ENCODE measurements at regions not wholly inside any gene's neighbourhood (a gene's known extent, or its start where the extent isn't known, plus 50 kb on each side); places are given as distances from the start of the nearest gene placed in this dataset.

GRCh38 chr13:55000043-55000442, 1971.4 kb downstream of the OLFM4 start:
- TF ChIP-seq CTCF (IDR thresholded peaks at IDR 0.05) (no peak), EZH2 (IDR thresholded peaks at IDR 0.05; ENCODE audit: borderline replicate concordance, insufficient read depth, low read depth, low read length, poor library complexity, severe bottlenecking) (no peak)

Measured in B cell (primary cell).